Kidney glomerular epithelial cell (primary cell): ENCODE measurements at regions not wholly inside any gene's neighbourhood (a gene's known extent, or its start where the extent isn't known, plus 50 kb on each side); places are given as distances from the start of the nearest gene placed in this dataset.

Experiments
- DNase-seq: peaks from one replicate; lab custom pipeline; 2025; lab: John Stamatoyannopoulos, UW

GRCh38 chr14:54209511-54210250 is 187.1 kb upstream of the CDKN3 start:
- DNase-seq, result peak; percentile 51

GRCh38 chr14:54211551-54212308 is 185.1 kb upstream of the CDKN3 start:
- peak; percentile 83 for DNase-seq

- no peak for DNase-seq
Observed at GRCh38 chr14:54213536-54213935, 183.3 kb upstream of the CDKN3 start.

GRCh38 chr14:54216827-54217226 is 180.0 kb upstream of the CDKN3 start:
- DNase-seq, result no peak

GRCh38 chr14:54219261-54220070 is 177.3 kb upstream of the CDKN3 start:
- DNase-seq, result no peak

- DNase-seq, result no peak
Observed at GRCh38 chr14:54220071-54220703, 176.6 kb upstream of the CDKN3 start.

GRCh38 chr14:54220704-54221431 is 175.9 kb upstream of the CDKN3 start:
- no peak for DNase-seq

- DNase-seq, result no peak
Observed at GRCh38 chr14:54221432-54221803, 175.4 kb upstream of the CDKN3 start.

GRCh38 chr14:54221971-54222370 is 174.8 kb upstream of the CDKN3 start:
- no peak for DNase-seq

GRCh38 chr14:54223831-54224402 is 172.9 kb upstream of the CDKN3 start:
- no peak for DNase-seq

GRCh38 chr14:54225457-54226060 is 171.2 kb upstream of the CDKN3 start:
- no peak for DNase-seq

GRCh38 chr14:54226103-54226502 is 170.7 kb upstream of the CDKN3 start:
- DNase-seq, result no peak

GRCh38 chr14:54226558-54226957 is 170.2 kb upstream of the CDKN3 start:
- no peak for DNase-seq

- DNase-seq, result no peak
Observed at GRCh38 chr14:54229136-54229535, 167.7 kb upstream of the CDKN3 start.

- DNase-seq, result no peak
Observed at GRCh38 chr14:54230645-54231044, 166.2 kb upstream of the CDKN3 start.

GRCh38 chr14:54232735-54233134 is 164.1 kb upstream of the CDKN3 start:
- no peak for DNase-seq

- no peak for DNase-seq
Observed at GRCh38 chr14:54241517-54241916, 155.3 kb upstream of the CDKN3 start.

- DNase-seq, result no peak
Observed at GRCh38 chr14:54251356-54251755, 145.5 kb upstream of the CDKN3 start.

GRCh38 chr14:54252072-54252730 is 144.6 kb upstream of the CDKN3 start:
- DNase-seq, result peak; percentile 88
